ENCODE measurements at regions not wholly inside any gene's neighbourhood (a gene's known extent, or its start where the extent isn't known, plus 50 kb on each side); places are given as distances from the start of the nearest gene placed in this dataset.

GRCh38 chr4:160021870-160022269 is 919.0 kb downstream of the RAPGEF2 start:
- intact Hi-C loops (cut with micrococcal nuclease) = no loop called here
- DNase-seq = no peak
- H3K4me3 ChIP-seq = no peak overlapping the region
- no peak for TF ChIP-seq CTCF (IDR thresholded peaks at IDR 0.05; ENCODE audit: borderline replicate concordance)
- no peak overlapping the region for H3K27ac ChIP-seq (replicated peaks)
- no peaks in the 10 kb centered on the region for H3K36me3 ChIP-seq
- no peaks in the 10 kb centered on the region for H3K27me3 ChIP-seq (ENCODE audit: low read depth)
- H3K9me3 ChIP-seq (replicated peaks) = peaks cover 18% of the 10 kb centered on the region
- no peaks in the 10 kb centered on the region for H3K4me1 ChIP-seq

GRCh38 chr4:160026721-160027120 is 923.8 kb downstream of the RAPGEF2 start:
- Histone ChIP-seq H3K4me3 (no peak overlapping the region), H3K27me3 (ENCODE audit: low read depth) (no peaks in the 10 kb centered on the region), H3K9me3 (replicated peaks) (peaks cover 25% of the 10 kb centered on the region), H3K4me1 (no peaks in the 10 kb centered on the region), H3K27ac (replicated peaks) (no peak overlapping the region), H3K36me3 (no peaks in the 10 kb centered on the region)
- intact Hi-C loops (cut with micrococcal nuclease) = no loop called here
- no peak for TF ChIP-seq CTCF (IDR thresholded peaks at IDR 0.05; ENCODE audit: borderline replicate concordance)
- DNase-seq = no peak

- Histone ChIP-seq H3K36me3 (no peaks in the 10 kb centered on the region), H3K9me3 (replicated peaks) (peaks cover 17% of the 10 kb centered on the region), H3K4me3 (no peak overlapping the region), H3K27me3 (ENCODE audit: low read depth) (no peaks in the 10 kb centered on the region), H3K27ac (replicated peaks) (no peak overlapping the region), H3K4me1 (no peaks in the 10 kb centered on the region)
- DNase-seq = no peak
- intact Hi-C loops (cut with micrococcal nuclease) = no loop called here
- no peak for TF ChIP-seq CTCF (IDR thresholded peaks at IDR 0.05; ENCODE audit: borderline replicate concordance)
Observed at GRCh38 chr4:160034501-160034900, 931.6 kb downstream of the RAPGEF2 start.

GRCh38 chr4:160038615-160039014 is 935.7 kb downstream of the RAPGEF2 start:
- TF ChIP-seq CTCF (IDR thresholded peaks at IDR 0.05; ENCODE audit: borderline replicate concordance) = no peak
- Histone ChIP-seq H3K4me1 (no peaks in the 10 kb centered on the region), H3K4me3 (no peak overlapping the region), H3K27me3 (ENCODE audit: low read depth) (no peaks in the 10 kb centered on the region), H3K36me3 (no peaks in the 10 kb centered on the region), H3K9me3 (replicated peaks) (peaks cover 21% of the 10 kb centered on the region), H3K27ac (replicated peaks) (no peak overlapping the region)
- intact Hi-C loops (cut with micrococcal nuclease) = no loop called here
- DNase-seq = no peak

GRCh38 chr4:160044693-160045092 is 941.8 kb downstream of the RAPGEF2 start:
- no peak overlapping the region for H3K27ac ChIP-seq (replicated peaks)
- DNase-seq = no peak
- no peaks in the 10 kb centered on the region for H3K27me3 ChIP-seq (ENCODE audit: low read depth)
- intact Hi-C loops (cut with micrococcal nuclease) = no loop called here
- H3K36me3 ChIP-seq = no peaks in the 10 kb centered on the region
- H3K4me3 ChIP-seq = no peak overlapping the region
- H3K9me3 ChIP-seq (replicated peaks) = peaks cover 19% of the 10 kb centered on the region
- TF ChIP-seq CTCF (IDR thresholded peaks at IDR 0.05; ENCODE audit: borderline replicate concordance) = no peak
- no peaks in the 10 kb centered on the region for H3K4me1 ChIP-seq
